ENCODE measurements at regions not wholly inside any gene's neighbourhood (a gene's known extent, or its start where the extent isn't known, plus 50 kb on each side); places are given as distances from the start of the nearest gene placed in this dataset.

- Histone ChIP-seq H4K20me1 (ENCODE audit: low read length) (no peaks in the 10 kb centered on the region), H3K36me3 (ENCODE audit: low read depth, low read length) (no peaks in the 10 kb centered on the region), H3K4me1 (ENCODE audit: insufficient read depth, low read length) (no peaks in the 10 kb centered on the region), H3K4me3 (ENCODE audit: low read length) (no peak overlapping the region), H3F3A (ENCODE audit: low read length, unreplicated experiment) (no peaks in the 10 kb centered on the region), H3K79me2 (ENCODE audit: low read length) (no peaks in the 10 kb centered on the region), H2AFZ (ENCODE audit: low read length) (no peak overlapping the region), H3K9me2 (replicated peaks; ENCODE audit: low read length) (no peaks in the 10 kb centered on the region), H3K9me3 (ENCODE audit: low read length) (no peaks in the 10 kb centered on the region), H3K4me2 (ENCODE audit: low read length) (no peak overlapping the region), H3K9ac (ENCODE audit: low read length) (no peak overlapping the region), H3K27ac (ENCODE audit: low read length) (no peak overlapping the region), H3K27me3 (ENCODE audit: low read length) (no peaks in the 10 kb centered on the region)
- ATAC-seq (no peak), DNase-seq (no peak)
- POLR2A ChIA-PET (ENCODE audit: unreplicated experiment): no interaction called here
- CTCF ChIA-PET: no interaction called here
- intact Hi-C loops (cut with micrococcal nuclease): no loop called here
- TF ChIP-seq CTCF (conservative IDR thresholded peaks at IDR 0.05; ENCODE audit: low read depth, low read length): no peak
- TF ChIP-seq EZH2 (IDR thresholded peaks at IDR 0.05; ENCODE audit: low read length, unreplicated experiment): no peak
- no peak for TF ChIP-seq EZH2phosphoT487 (IDR thresholded peaks at IDR 0.05; ENCODE audit: borderline replicate concordance, low read length)
- BruUV-seq (replicated peaks): no TSS peak
Observed at GRCh38 chr10:128435811-128436210, 309.6 kb upstream of the MKI67 start.

DNA sequence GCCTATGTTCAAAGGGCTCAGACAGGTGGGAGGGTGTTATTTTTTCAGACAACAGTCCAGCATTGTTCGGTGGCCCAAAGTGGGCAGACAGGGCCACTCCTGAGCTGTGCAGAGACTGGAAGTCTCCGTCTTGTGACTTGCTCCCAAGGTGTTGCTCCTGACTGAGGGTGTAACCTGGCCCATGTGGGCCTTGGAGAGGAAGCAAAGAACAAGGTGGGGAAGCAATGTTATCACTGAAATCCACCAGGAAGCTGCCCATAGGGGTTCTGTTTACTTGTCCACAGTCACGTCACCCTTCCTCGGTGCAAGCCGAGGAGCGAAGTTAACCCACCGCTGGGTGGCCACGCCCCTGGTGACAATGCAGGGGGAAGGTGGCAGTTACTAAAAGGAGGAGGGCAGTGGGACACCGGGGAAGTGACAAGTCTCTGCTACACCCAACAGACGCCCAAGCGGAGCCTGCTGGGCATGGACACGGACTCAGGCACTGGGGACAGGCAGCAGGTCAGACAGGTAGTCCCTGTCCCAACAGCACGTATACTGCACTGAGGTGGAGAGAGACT, 311.6 kb upstream of the MKI67 start:
- DNase-seq: no peak
- ChIA-PET CTCF (no interaction called here), POLR2A (ENCODE audit: unreplicated experiment) (no interaction called here)
- H3K9me3 ChIP-seq (ENCODE audit: low read length): no peaks in the 10 kb centered on the region
- H3K79me2 ChIP-seq (ENCODE audit: low read length): no peaks in the 10 kb centered on the region
- no peaks in the 10 kb centered on the region for H4K20me1 ChIP-seq (ENCODE audit: low read length)
- H3K4me3 ChIP-seq (ENCODE audit: low read length): no peak overlapping the region
- no peak overlapping the region for H2AFZ ChIP-seq (ENCODE audit: low read length)
- H3K27ac ChIP-seq (ENCODE audit: low read length): no peak overlapping the region
- no peak overlapping the region for H3K4me2 ChIP-seq (ENCODE audit: low read length)
- intact Hi-C loops (cut with micrococcal nuclease): no loop called here
- H3K27me3 ChIP-seq (ENCODE audit: low read length): no peaks in the 10 kb centered on the region
- TF ChIP-seq EZH2 (IDR thresholded peaks at IDR 0.05; ENCODE audit: low read length, unreplicated experiment): no peak
- TF ChIP-seq EZH2phosphoT487 (IDR thresholded peaks at IDR 0.05; ENCODE audit: borderline replicate concordance, low read length): no peak
- TF ChIP-seq CTCF (conservative IDR thresholded peaks at IDR 0.05; ENCODE audit: low read depth, low read length): no peak
- ATAC-seq: no peak
- H3K9me2 ChIP-seq (replicated peaks; ENCODE audit: low read length): no peaks in the 10 kb centered on the region
- no peaks in the 10 kb centered on the region for H3K36me3 ChIP-seq (ENCODE audit: low read depth, low read length)
- no peaks in the 10 kb centered on the region for H3K4me1 ChIP-seq (ENCODE audit: insufficient read depth, low read length)
- no peak overlapping the region for H3K9ac ChIP-seq (ENCODE audit: low read length)
- no peaks in the 10 kb centered on the region for H3F3A ChIP-seq (ENCODE audit: low read length, unreplicated experiment)
- no TSS peak for BruUV-seq (replicated peaks)

DNA sequence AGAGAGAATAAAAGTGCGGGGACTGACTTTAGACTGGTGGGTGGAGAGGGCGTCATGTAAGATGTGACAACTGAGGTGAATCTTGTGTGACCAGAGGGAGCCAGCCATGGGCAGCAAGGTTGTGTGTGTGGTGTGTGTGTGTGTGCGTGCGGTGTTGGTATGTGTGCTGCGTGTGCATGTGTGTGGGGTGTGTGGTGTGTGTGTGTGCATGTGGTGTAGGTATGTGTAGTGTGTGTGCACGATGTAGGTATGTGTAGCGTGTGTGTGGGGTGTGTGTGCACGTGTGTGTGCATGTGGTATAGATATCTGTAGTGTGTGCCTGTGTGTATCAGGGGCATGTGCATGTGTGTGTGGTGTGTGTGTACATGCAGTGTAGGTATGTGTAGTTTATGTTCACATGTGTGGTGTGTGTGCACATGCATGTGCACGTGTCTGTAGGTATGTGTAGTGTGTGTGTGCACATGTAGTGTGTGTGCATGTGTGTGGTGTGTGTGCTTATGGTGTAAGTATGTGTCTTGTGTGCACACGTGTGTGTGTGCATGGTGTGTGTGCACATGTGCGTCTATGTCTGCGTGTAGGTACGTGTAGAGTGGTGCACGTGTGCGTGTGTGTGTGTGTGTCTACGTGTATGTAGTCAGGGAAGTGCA, 312.3 kb upstream of the MKI67 start:
- no peaks in the 10 kb centered on the region for H3F3A ChIP-seq (ENCODE audit: low read length, unreplicated experiment)
- CTCF ChIA-PET: no interaction called here
- no peaks in the 10 kb centered on the region for H4K20me1 ChIP-seq (ENCODE audit: low read length)
- no peak for ATAC-seq
- no peaks in the 10 kb centered on the region for H3K79me2 ChIP-seq (ENCODE audit: low read length)
- H3K4me1 ChIP-seq (ENCODE audit: insufficient read depth, low read length): no peaks in the 10 kb centered on the region
- no TSS peak for BruUV-seq (replicated peaks)
- no peak overlapping the region for H3K4me2 ChIP-seq (ENCODE audit: low read length)
- no peak for TF ChIP-seq EZH2phosphoT487 (IDR thresholded peaks at IDR 0.05; ENCODE audit: borderline replicate concordance, low read length)
- TF ChIP-seq CTCF (conservative IDR thresholded peaks at IDR 0.05; ENCODE audit: low read depth, low read length): no peak
- TF ChIP-seq EZH2 (IDR thresholded peaks at IDR 0.05; ENCODE audit: low read length, unreplicated experiment): no peak
- H3K4me3 ChIP-seq (ENCODE audit: low read length): no peak overlapping the region
- H2AFZ ChIP-seq (ENCODE audit: low read length): no peak overlapping the region
- no peaks in the 10 kb centered on the region for H3K9me3 ChIP-seq (ENCODE audit: low read length)
- no peak overlapping the region for H3K27ac ChIP-seq (ENCODE audit: low read length)
- DNase-seq: no peak
- no peaks in the 10 kb centered on the region for H3K27me3 ChIP-seq (ENCODE audit: low read length)
- H3K9ac ChIP-seq (ENCODE audit: low read length): no peak overlapping the region
- POLR2A ChIA-PET (ENCODE audit: unreplicated experiment): no interaction called here
- no peaks in the 10 kb centered on the region for H3K9me2 ChIP-seq (replicated peaks; ENCODE audit: low read length)
- intact Hi-C loops (cut with micrococcal nuclease): no loop called here
- no peaks in the 10 kb centered on the region for H3K36me3 ChIP-seq (ENCODE audit: low read depth, low read length)

All from PC-3 (cell line).